ENCODE measurements at regions not wholly inside any gene's neighbourhood (a gene's known extent, or its start where the extent isn't known, plus 50 kb on each side); places are given as distances from the start of the nearest gene placed in this dataset.

- TF ChIP-seq CTCF (IDR thresholded peaks at IDR 0.05; ENCODE audit: low read depth, low read length) = no peak
- DNase-seq (ENCODE audit: extremely low read depth, low read depth) = no peak
Observed at GRCh38 chr3:65020281-65021160, 332.7 kb upstream of the ADAMTS9 start.

- no peak for DNase-seq (ENCODE audit: extremely low read depth, low read depth)
- TF ChIP-seq CTCF (IDR thresholded peaks at IDR 0.05; ENCODE audit: low read depth, low read length) = no peak
Observed at GRCh38 chr3:65019443-65020055, 331.7 kb upstream of the ADAMTS9 start.

- no peak for DNase-seq (ENCODE audit: extremely low read depth, low read depth)
- no peak for TF ChIP-seq CTCF (IDR thresholded peaks at IDR 0.05; ENCODE audit: low read depth, low read length)
Observed at GRCh38 chr3:65018801-65019200, 331.0 kb upstream of the ADAMTS9 start.

GRCh38 chr3:65017359-65017758 is 329.6 kb upstream of the ADAMTS9 start:
- no peak for TF ChIP-seq CTCF (IDR thresholded peaks at IDR 0.05; ENCODE audit: low read depth, low read length)
- DNase-seq (ENCODE audit: extremely low read depth, low read depth) = no peak

GRCh38 chr3:65015711-65016110 is 327.9 kb upstream of the ADAMTS9 start:
- no peak for DNase-seq (ENCODE audit: extremely low read depth, low read depth)
- TF ChIP-seq CTCF (IDR thresholded peaks at IDR 0.05; ENCODE audit: low read depth, low read length) = no peak

GRCh38 chr3:65013053-65013452 is 325.3 kb upstream of the ADAMTS9 start:
- no peak for DNase-seq (ENCODE audit: extremely low read depth, low read depth)
- no peak for TF ChIP-seq CTCF (IDR thresholded peaks at IDR 0.05; ENCODE audit: low read depth, low read length)

- no peak for TF ChIP-seq CTCF (IDR thresholded peaks at IDR 0.05; ENCODE audit: low read depth, low read length)
- peak; percentile 23 for DNase-seq (ENCODE audit: extremely low read depth, low read depth)
Observed at GRCh38 chr3:65006300-65006739, 318.5 kb upstream of the ADAMTS9 start.

All from AG09319 (cell line).